ENCODE measurements at regions not wholly inside any gene's neighbourhood (a gene's known extent, or its start where the extent isn't known, plus 50 kb on each side); places are given as distances from the start of the nearest gene placed in this dataset.

DNA sequence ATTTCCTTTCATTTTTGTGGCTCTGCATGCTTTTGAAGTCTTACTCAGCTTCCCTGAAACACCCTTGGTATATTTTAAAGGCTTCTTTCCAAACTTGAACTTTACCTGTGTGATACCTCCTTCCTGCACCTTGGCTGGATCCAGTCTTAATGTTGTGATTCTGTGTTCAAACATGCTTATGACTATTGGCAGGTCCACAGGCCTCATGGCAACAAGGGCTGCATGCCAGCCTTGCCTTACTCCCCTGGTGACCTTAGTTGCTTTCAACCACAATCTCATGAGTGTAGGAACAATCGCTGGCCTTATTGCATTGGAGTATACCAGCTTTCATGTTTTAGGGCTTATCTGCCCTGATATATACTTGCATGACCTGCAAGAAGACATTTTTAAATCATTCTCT, 238.7 kb downstream of the KIF20B start:
- H3K9me3 ChIP-seq, result no peaks in the 10 kb centered on the region
- no peak for DNase-seq (ENCODE audit: extremely low spot score in 2 of 2)
- no peaks in the 10 kb centered on the region for H3K36me3 ChIP-seq
- intact Hi-C loops (cut with DNase I), result no loop called here
- no peak overlapping the region for H3K4me3 ChIP-seq
- H3K4me1 ChIP-seq, result no peaks in the 10 kb centered on the region
- TF ChIP-seq, protein P1, sequence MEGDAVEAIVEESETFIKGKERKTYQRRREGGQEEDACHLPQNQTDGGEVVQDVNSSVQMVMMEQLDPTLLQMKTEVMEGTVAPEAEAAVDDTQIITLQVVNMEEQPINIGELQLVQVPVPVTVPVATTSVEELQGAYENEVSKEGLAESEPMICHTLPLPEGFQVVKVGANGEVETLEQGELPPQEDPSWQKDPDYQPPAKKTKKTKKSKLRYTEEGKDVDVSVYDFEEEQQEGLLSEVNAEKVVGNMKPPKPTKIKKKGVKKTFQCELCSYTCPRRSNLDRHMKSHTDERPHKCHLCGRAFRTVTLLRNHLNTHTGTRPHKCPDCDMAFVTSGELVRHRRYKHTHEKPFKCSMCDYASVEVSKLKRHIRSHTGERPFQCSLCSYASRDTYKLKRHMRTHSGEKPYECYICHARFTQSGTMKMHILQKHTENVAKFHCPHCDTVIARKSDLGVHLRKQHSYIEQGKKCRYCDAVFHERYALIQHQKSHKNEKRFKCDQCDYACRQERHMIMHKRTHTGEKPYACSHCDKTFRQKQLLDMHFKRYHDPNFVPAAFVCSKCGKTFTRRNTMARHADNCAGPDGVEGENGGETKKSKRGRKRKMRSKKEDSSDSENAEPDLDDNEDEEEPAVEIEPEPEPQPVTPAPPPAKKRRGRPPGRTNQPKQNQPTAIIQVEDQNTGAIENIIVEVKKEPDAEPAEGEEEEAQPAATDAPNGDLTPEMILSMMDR (IDR thresholded peaks at IDR 0.05), result no peak
- TF ChIP-seq POLR2A (IDR thresholded peaks at IDR 0.05) (no peak), POLR2AphosphoS5 (IDR thresholded peaks at IDR 0.05; ENCODE audit: insufficient read depth in 1 of 2, low read depth in 1 of 2) (no peak)
- H3K27ac ChIP-seq, result no peak overlapping the region
- H3K27me3 ChIP-seq, result no peaks in the 10 kb centered on the region

DNA sequence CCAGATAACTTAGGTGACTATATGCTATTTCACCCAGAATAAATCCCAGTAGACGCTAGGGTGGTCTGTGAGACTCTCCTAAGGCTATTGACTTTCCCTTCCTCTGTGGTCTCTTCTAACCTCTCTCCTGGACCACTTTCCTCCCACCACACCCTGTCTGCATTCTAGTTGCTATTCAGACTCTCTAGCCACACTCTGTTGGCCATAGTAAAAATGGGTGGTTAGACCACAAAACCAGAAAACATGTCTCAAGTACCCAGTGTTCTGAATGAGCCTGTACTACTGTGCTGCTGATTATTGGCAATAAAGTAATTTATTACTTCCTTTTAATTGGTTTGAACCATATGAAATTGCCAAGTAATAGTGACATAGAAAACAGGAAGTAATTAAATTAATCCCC, 240.8 kb downstream of the KIF20B start:
- no peak for DNase-seq (ENCODE audit: extremely low spot score in 2 of 2)
- no peaks in the 10 kb centered on the region for H3K9me3 ChIP-seq
- intact Hi-C loops (cut with DNase I), result no loop called here
- H3K4me3 ChIP-seq, result no peak overlapping the region
- TF ChIP-seq POLR2AphosphoS5 (IDR thresholded peaks at IDR 0.05; ENCODE audit: insufficient read depth in 1 of 2, low read depth in 1 of 2), result no peak
- no peak for TF ChIP-seq POLR2A (IDR thresholded peaks at IDR 0.05)
- TF ChIP-seq, protein P1 (IDR thresholded peaks at IDR 0.05), result no peak
- no peaks in the 10 kb centered on the region for H3K4me1 ChIP-seq
- no peaks in the 10 kb centered on the region for H3K27me3 ChIP-seq
- H3K27ac ChIP-seq, result no peak overlapping the region
- no peaks in the 10 kb centered on the region for H3K36me3 ChIP-seq

DNA sequence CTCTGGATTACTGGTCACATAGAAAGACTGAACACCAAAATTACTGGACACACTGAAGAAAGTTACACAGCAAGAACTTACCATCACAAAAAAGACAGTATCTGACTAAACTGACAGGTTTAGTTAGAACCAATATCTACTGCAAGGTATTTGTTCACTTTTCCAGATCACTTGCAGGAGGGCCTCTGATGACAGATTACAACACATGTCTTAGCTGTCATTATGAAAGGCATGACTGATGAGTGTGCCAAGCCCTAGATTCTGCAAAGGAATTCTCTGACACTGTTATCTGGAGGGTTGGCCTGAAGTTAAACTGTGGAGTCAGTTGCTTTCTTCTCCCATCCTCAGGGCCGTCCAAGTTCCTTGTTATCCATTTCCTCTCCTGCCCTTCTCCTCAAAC, 242.7 kb downstream of the KIF20B start:
- Histone ChIP-seq H3K9me3 (no peaks in the 10 kb centered on the region), H3K4me1 (no peaks in the 10 kb centered on the region), H3K4me3 (no peak overlapping the region), H3K27me3 (no peaks in the 10 kb centered on the region), H3K36me3 (no peaks in the 10 kb centered on the region), H3K27ac (no peak overlapping the region)
- TF ChIP-seq, protein P1 (IDR thresholded peaks at IDR 0.05), result no peak
- TF ChIP-seq POLR2A (IDR thresholded peaks at IDR 0.05) (no peak), POLR2AphosphoS5 (IDR thresholded peaks at IDR 0.05; ENCODE audit: insufficient read depth in 1 of 2, low read depth in 1 of 2) (no peak)
- intact Hi-C loops (cut with DNase I), result no loop called here
- no peak for DNase-seq (ENCODE audit: extremely low spot score in 2 of 2)

DNA sequence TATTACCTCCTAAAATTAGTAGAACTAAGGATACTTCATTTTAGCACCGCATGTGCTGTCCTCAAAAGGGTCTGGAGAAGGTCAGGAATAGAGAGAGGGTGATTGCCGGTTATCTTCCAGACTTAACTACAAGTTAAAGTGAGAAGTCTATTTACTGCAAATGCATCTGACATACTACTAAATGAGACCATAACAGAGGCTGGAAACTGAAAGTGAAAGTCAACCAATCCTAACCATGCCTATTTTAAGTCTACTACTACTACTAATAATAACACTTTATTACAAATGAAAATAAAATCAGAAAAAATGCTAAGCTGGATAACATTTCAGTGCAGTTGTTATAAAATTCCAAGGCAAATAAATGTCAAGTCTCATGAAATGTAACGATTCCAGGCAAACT, 244.7 kb downstream of the KIF20B start:
- Histone ChIP-seq H3K27me3 (no peaks in the 10 kb centered on the region), H3K9me3 (no peaks in the 10 kb centered on the region), H3K4me1 (no peaks in the 10 kb centered on the region), H3K36me3 (no peaks in the 10 kb centered on the region), H3K27ac (no peak overlapping the region), H3K4me3 (no peak overlapping the region)
- no peak for TF ChIP-seq POLR2AphosphoS5 (IDR thresholded peaks at IDR 0.05; ENCODE audit: insufficient read depth in 1 of 2, low read depth in 1 of 2)
- TF ChIP-seq, protein P1 (IDR thresholded peaks at IDR 0.05), result no peak
- no peak for TF ChIP-seq POLR2A (IDR thresholded peaks at IDR 0.05)
- intact Hi-C loops (cut with DNase I), result no loop called here
- DNase-seq (ENCODE audit: extremely low spot score in 2 of 2), result no peak

- no peak for DNase-seq (ENCODE audit: extremely low spot score in 2 of 2)
- H3K36me3 ChIP-seq, result no peaks in the 10 kb centered on the region
- H3K4me3 ChIP-seq, result no peak overlapping the region
- no peaks in the 10 kb centered on the region for H3K27me3 ChIP-seq
- TF ChIP-seq POLR2A (IDR thresholded peaks at IDR 0.05), result no peak
- TF ChIP-seq, protein P1 (IDR thresholded peaks at IDR 0.05), result no peak
- TF ChIP-seq POLR2AphosphoS5 (IDR thresholded peaks at IDR 0.05; ENCODE audit: insufficient read depth in 1 of 2, low read depth in 1 of 2), result no peak
- no peaks in the 10 kb centered on the region for H3K4me1 ChIP-seq
- no peaks in the 10 kb centered on the region for H3K9me3 ChIP-seq
- intact Hi-C loops (cut with DNase I), result no loop called here
- no peak overlapping the region for H3K27ac ChIP-seq
These were observed 248.1 kb downstream of the KIF20B start for GRCh38 chr10:89949496-89949895.

All from vagina (tissue), 2 donors.